ENCODE measurements at regions not wholly inside any gene's neighbourhood (a gene's known extent, or its start where the extent isn't known, plus 50 kb on each side); places are given as distances from the start of the nearest gene placed in this dataset.

GRCh38 chr2:102925003-102925402 lies 163.2 kb downstream of the TMEM182 start:
- POLR2A ChIA-PET, result no interaction called here
- Histone ChIP-seq H3K9me3 (ENCODE audit: control extremely low read depth in 1 of 5, control insufficient read depth in 4 of 5, insufficient read depth in 2 of 5, low read depth in 1 of 5, low read length in 4 of 5) (no peaks in the 10 kb centered on the region), H3K4me1 (ENCODE audit: control extremely low read depth in 1 of 4, control insufficient read depth in 4 of 4, insufficient read depth in 4 of 4, low read length in 3 of 4) (no peaks in the 10 kb centered on the region), H3K27me3 (replicated peaks in 2 of 5; ENCODE audit: control insufficient read depth in 4 of 5, insufficient read depth in 5 of 5, low read length in 4 of 5) (no peaks in the 10 kb centered on the region), H3K4me3 (ENCODE audit: control insufficient read depth in 1 of 7, extremely low read depth in 1 of 7, insufficient read depth in 4 of 7, low read depth in 2 of 7, low read length in 6 of 7) (no peak overlapping the region), H3K27ac (ENCODE audit: insufficient read depth in 1 of 2, low read depth in 1 of 2, low read length in 2 of 2, poor library complexity in 1 of 2, severe bottlenecking in 2 of 2) (no peak overlapping the region), H3K36me3 (ENCODE audit: control insufficient read depth in 4 of 4, insufficient read depth in 4 of 4, low read length in 3 of 4) (no peaks in the 10 kb centered on the region)
- WGBS (ENCODE audit: insufficient coverage), result 100% methylated on average over 4 of the region's 7 CpGs
- DNase-seq, result no peak
- CTCF ChIA-PET, result no interaction called here

DNA sequence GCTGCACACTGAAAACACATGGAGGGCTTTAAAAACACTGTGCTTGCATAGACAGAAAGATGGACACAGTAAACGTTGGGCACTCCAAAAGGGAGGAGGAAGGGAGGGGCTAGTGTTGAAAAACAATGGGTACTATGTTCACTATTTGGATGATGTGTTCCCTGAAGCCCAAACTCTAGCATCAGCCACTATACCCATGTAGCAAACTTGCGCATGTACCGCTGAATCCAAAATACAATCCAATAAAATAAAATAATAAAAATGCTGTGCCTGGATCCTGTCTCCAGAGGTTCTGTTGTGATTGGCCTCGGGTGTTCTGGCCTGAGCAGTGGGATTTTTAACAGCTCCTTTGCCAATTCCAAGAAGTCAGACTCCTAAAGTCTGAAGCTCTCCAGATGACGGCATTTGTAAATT lies 166.0 kb downstream of the TMEM182 start:
- H3K36me3 ChIP-seq (ENCODE audit: control insufficient read depth in 4 of 4, insufficient read depth in 4 of 4, low read length in 3 of 4), result no peaks in the 10 kb centered on the region
- DNase-seq, result no peak
- H3K4me3 ChIP-seq (ENCODE audit: control insufficient read depth in 1 of 7, extremely low read depth in 1 of 7, insufficient read depth in 4 of 7, low read depth in 2 of 7, low read length in 6 of 7), result no peak overlapping the region
- no peak overlapping the region for H3K27ac ChIP-seq (ENCODE audit: insufficient read depth in 1 of 2, low read depth in 1 of 2, low read length in 2 of 2, poor library complexity in 1 of 2, severe bottlenecking in 2 of 2)
- ChIA-PET CTCF (interaction anchor here (1.5 kb wide), 1 partner anchor 11 kb away, joined by 3 read pairs; no protein-coding TSS in a partner anchor), POLR2A (no interaction called here)
- H3K4me1 ChIP-seq (ENCODE audit: control extremely low read depth in 1 of 4, control insufficient read depth in 4 of 4, insufficient read depth in 4 of 4, low read length in 3 of 4), result no peaks in the 10 kb centered on the region
- H3K27me3 ChIP-seq (replicated peaks in 2 of 5; ENCODE audit: control insufficient read depth in 4 of 5, insufficient read depth in 5 of 5, low read length in 4 of 5), result no peaks in the 10 kb centered on the region
- 94% methylated on average over 3 of the region's 5 CpGs for WGBS (ENCODE audit: insufficient coverage)
- H3K9me3 ChIP-seq (ENCODE audit: control extremely low read depth in 1 of 5, control insufficient read depth in 4 of 5, insufficient read depth in 2 of 5, low read depth in 1 of 5, low read length in 4 of 5), result no peaks in the 10 kb centered on the region

DNA sequence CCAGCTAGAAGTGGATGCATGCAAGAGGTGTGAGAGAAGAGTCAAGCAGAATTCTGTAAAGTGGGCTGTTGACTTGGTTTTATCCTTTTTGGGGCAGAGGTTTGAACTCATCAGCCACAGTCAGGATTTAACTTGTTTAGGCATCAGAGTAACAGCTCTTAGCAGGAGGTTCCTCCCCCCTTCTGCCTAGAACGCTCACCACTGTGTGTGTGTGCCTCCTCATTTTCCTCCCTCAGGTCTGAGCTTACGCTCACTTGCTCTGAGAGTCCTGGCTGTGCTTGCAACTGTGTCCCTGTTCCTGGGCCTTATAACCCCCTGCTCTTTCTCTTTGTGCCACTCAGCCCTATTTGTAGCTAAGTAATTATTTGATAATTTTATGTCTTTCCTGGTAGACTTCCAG lies 167.9 kb downstream of the TMEM182 start:
- no peak for DNase-seq
- CTCF ChIA-PET, result no interaction called here
- Histone ChIP-seq H3K27me3 (replicated peaks in 2 of 5; ENCODE audit: control insufficient read depth in 4 of 5, insufficient read depth in 5 of 5, low read length in 4 of 5) (no peaks in the 10 kb centered on the region), H3K4me3 (ENCODE audit: control insufficient read depth in 1 of 7, extremely low read depth in 1 of 7, insufficient read depth in 4 of 7, low read depth in 2 of 7, low read length in 6 of 7) (no peak overlapping the region), H3K36me3 (ENCODE audit: control insufficient read depth in 4 of 4, insufficient read depth in 4 of 4, low read length in 3 of 4) (no peaks in the 10 kb centered on the region), H3K9me3 (ENCODE audit: control extremely low read depth in 1 of 5, control insufficient read depth in 4 of 5, insufficient read depth in 2 of 5, low read depth in 1 of 5, low read length in 4 of 5) (no peaks in the 10 kb centered on the region), H3K4me1 (ENCODE audit: control extremely low read depth in 1 of 4, control insufficient read depth in 4 of 4, insufficient read depth in 4 of 4, low read length in 3 of 4) (no peaks in the 10 kb centered on the region), H3K27ac (ENCODE audit: insufficient read depth in 1 of 2, low read depth in 1 of 2, low read length in 2 of 2, poor library complexity in 1 of 2, severe bottlenecking in 2 of 2) (no peak overlapping the region)
- 81% methylated on average over 1 of the region's 2 CpGs for WGBS (ENCODE audit: insufficient coverage)
- POLR2A ChIA-PET, result no interaction called here

DNA sequence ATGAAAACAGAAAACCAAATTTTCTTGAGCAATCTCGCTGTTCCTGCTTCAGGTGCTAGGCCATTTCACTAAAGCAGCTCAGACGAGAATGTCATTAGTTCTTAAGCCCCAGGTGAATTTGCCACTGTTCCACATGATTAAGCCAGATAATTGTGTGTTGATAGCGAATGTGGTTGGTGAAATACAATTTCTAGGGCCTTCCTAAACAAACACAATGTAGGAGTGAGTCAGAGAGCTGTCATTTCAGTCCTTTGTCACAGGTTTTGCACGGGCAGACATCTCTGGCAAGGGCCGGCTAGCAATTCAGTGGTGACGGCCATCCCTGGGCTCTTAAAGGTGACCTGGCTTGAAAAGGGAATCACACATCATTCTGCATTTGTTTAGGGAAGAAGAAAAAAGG lies 170.7 kb downstream of the TMEM182 start:
- Histone ChIP-seq H3K27me3 (replicated peaks in 2 of 5; ENCODE audit: control insufficient read depth in 4 of 5, insufficient read depth in 5 of 5, low read length in 4 of 5) (no peaks in the 10 kb centered on the region), H3K9me3 (ENCODE audit: control extremely low read depth in 1 of 5, control insufficient read depth in 4 of 5, insufficient read depth in 2 of 5, low read depth in 1 of 5, low read length in 4 of 5) (no peaks in the 10 kb centered on the region), H3K4me1 (ENCODE audit: control extremely low read depth in 1 of 4, control insufficient read depth in 4 of 4, insufficient read depth in 4 of 4, low read length in 3 of 4) (no peaks in the 10 kb centered on the region), H3K4me3 (ENCODE audit: control insufficient read depth in 1 of 7, extremely low read depth in 1 of 7, insufficient read depth in 4 of 7, low read depth in 2 of 7, low read length in 6 of 7) (no peak overlapping the region), H3K27ac (ENCODE audit: insufficient read depth in 1 of 2, low read depth in 1 of 2, low read length in 2 of 2, poor library complexity in 1 of 2, severe bottlenecking in 2 of 2) (no peak overlapping the region), H3K36me3 (ENCODE audit: control insufficient read depth in 4 of 4, insufficient read depth in 4 of 4, low read length in 3 of 4) (no peaks in the 10 kb centered on the region)
- ChIA-PET CTCF (no interaction called here), POLR2A (no interaction called here)
- WGBS (ENCODE audit: insufficient coverage), result 95% methylated on average over 6 of the region's 6 CpGs
- DNase-seq, result no peak

- Histone ChIP-seq H3K36me3 (ENCODE audit: control insufficient read depth in 4 of 4, insufficient read depth in 4 of 4, low read length in 3 of 4) (no peaks in the 10 kb centered on the region), H3K4me3 (ENCODE audit: control insufficient read depth in 1 of 7, extremely low read depth in 1 of 7, insufficient read depth in 4 of 7, low read depth in 2 of 7, low read length in 6 of 7) (no peak overlapping the region), H3K4me1 (ENCODE audit: control extremely low read depth in 1 of 4, control insufficient read depth in 4 of 4, insufficient read depth in 4 of 4, low read length in 3 of 4) (no peaks in the 10 kb centered on the region), H3K27me3 (replicated peaks in 2 of 5; ENCODE audit: control insufficient read depth in 4 of 5, insufficient read depth in 5 of 5, low read length in 4 of 5) (no peaks in the 10 kb centered on the region), H3K9me3 (ENCODE audit: control extremely low read depth in 1 of 5, control insufficient read depth in 4 of 5, insufficient read depth in 2 of 5, low read depth in 1 of 5, low read length in 4 of 5) (peaks cover 0 to 3% (median 0%) of the 10 kb centered on the region in 5 experiments), H3K27ac (ENCODE audit: insufficient read depth in 1 of 2, low read depth in 1 of 2, low read length in 2 of 2, poor library complexity in 1 of 2, severe bottlenecking in 2 of 2) (no peak overlapping the region)
- WGBS (ENCODE audit: insufficient coverage), result no CpG with 5 or more reads among the region's 1 CpG
- ChIA-PET CTCF (interaction anchor here (0.7 kb wide), 1 partner anchor 1471 kb away, joined by 3 read pairs; no protein-coding TSS in a partner anchor), POLR2A (no interaction called here)
- DNase-seq, result no peak
These were observed 177.4 kb downstream of the TMEM182 start for GRCh38 chr2:102939207-102939606.

DNA sequence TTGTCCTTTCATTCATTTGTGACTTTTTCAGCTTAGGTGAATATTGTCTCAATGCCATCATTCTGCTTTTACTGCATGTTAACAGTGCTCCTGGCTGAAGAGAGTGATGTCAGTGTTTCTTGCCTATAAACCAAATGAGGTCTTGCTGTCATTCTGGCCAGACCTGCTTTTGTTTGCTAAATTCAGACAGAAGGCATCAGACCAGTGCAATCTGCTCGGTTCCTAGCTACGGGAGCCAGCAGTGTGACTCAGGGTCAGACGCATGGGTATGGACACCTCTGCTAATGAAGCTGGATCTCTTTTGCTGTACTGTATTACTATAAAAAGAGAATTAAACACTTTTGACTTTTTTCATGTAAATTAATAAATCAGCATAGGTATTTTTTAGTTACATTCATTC lies 178.9 kb downstream of the TMEM182 start:
- no peaks in the 10 kb centered on the region for H3K4me1 ChIP-seq (ENCODE audit: control extremely low read depth in 1 of 4, control insufficient read depth in 4 of 4, insufficient read depth in 4 of 4, low read length in 3 of 4)
- H3K4me3 ChIP-seq (ENCODE audit: control insufficient read depth in 1 of 7, extremely low read depth in 1 of 7, insufficient read depth in 4 of 7, low read depth in 2 of 7, low read length in 6 of 7), result no peak overlapping the region
- H3K27me3 ChIP-seq (replicated peaks in 2 of 5; ENCODE audit: control insufficient read depth in 4 of 5, insufficient read depth in 5 of 5, low read length in 4 of 5), result no peaks in the 10 kb centered on the region
- H3K9me3 ChIP-seq (ENCODE audit: control extremely low read depth in 1 of 5, control insufficient read depth in 4 of 5, insufficient read depth in 2 of 5, low read depth in 1 of 5, low read length in 4 of 5), result peaks cover 0 to 3% (median 0%) of the 10 kb centered on the region in 5 experiments
- no peak overlapping the region for H3K27ac ChIP-seq (ENCODE audit: insufficient read depth in 1 of 2, low read depth in 1 of 2, low read length in 2 of 2, poor library complexity in 1 of 2, severe bottlenecking in 2 of 2)
- H3K36me3 ChIP-seq (ENCODE audit: control insufficient read depth in 4 of 4, insufficient read depth in 4 of 4, low read length in 3 of 4), result no peaks in the 10 kb centered on the region
- ChIA-PET POLR2A (no interaction called here), CTCF (no interaction called here)
- no CpG with 5 or more reads among the region's 3 CpGs for WGBS (ENCODE audit: insufficient coverage)
- no peak for DNase-seq

DNA sequence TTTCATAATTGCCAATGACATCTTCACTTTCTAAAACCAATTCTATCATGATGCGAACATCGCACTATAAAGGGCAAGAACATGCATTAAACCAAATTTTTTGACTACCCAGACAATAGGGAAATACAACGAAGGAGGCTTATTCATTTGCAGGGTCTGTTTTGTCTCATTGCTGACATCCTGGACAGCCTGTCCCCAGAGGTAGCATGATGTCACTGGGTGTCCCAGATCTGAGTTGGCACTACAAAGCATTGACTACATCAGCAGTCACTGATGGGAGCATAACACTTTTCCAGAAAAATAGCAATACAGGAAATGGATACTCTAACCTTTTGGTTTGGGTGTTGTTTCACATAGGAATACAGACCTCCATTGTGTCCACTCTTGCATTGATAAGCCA lies 180.3 kb downstream of the TMEM182 start:
- WGBS (ENCODE audit: insufficient coverage), result 91% methylated on average over 3 of the region's 3 CpGs
- POLR2A ChIA-PET, result no interaction called here

More for the DNA sequence above, 180.3 kb downstream of the TMEM182 start:
- Histone ChIP-seq H3K36me3 (ENCODE audit: control insufficient read depth in 4 of 4, insufficient read depth in 4 of 4, low read length in 3 of 4) (no peaks in the 10 kb centered on the region), H3K27ac (ENCODE audit: insufficient read depth in 1 of 2, low read depth in 1 of 2, low read length in 2 of 2, poor library complexity in 1 of 2, severe bottlenecking in 2 of 2) (no peak overlapping the region), H3K9me3 (ENCODE audit: control extremely low read depth in 1 of 5, control insufficient read depth in 4 of 5, insufficient read depth in 2 of 5, low read depth in 1 of 5, low read length in 4 of 5) (peaks cover 0 to 3% (median 0%) of the 10 kb centered on the region in 5 experiments), H3K27me3 (replicated peaks in 2 of 5; ENCODE audit: control insufficient read depth in 4 of 5, insufficient read depth in 5 of 5, low read length in 4 of 5) (no peaks in the 10 kb centered on the region), H3K4me3 (ENCODE audit: control insufficient read depth in 1 of 7, extremely low read depth in 1 of 7, insufficient read depth in 4 of 7, low read depth in 2 of 7, low read length in 6 of 7) (no peak overlapping the region), H3K4me1 (ENCODE audit: control extremely low read depth in 1 of 4, control insufficient read depth in 4 of 4, insufficient read depth in 4 of 4, low read length in 3 of 4) (no peaks in the 10 kb centered on the region)
- no peak for DNase-seq
- CTCF ChIA-PET, result no interaction called here

Data from common myeloid progenitor, CD34-positive (primary cell).